Osteoblast (primary cell): ENCODE measurements at regions not wholly inside any gene's neighbourhood (a gene's known extent, or its start where the extent isn't known, plus 50 kb on each side); places are given as distances from the start of the nearest gene placed in this dataset.

Source experiments
- DNase-seq: peaks from one replicate; pipeline ENCODE4 v3.0.0; 2011; ENCODE audit warnings: low spot score, mixed read lengths; ENCODE audit not compliant: insufficient read length; ENCODE audit errors: missing footprints
- H2AFZ ChIP-seq: 2 replicates; pipeline ENCODE4 v1.6.0; 2011; ENCODE audit warnings: mild to moderate bottlenecking, low read length
- H3K27ac ChIP-seq: 2 replicates; pipeline ENCODE4 v1.5.1; 2011; ENCODE audit warnings: mild to moderate bottlenecking, low read depth, low read length, moderate library complexity
- H3K27me3 ChIP-seq: 2 replicates; pipeline ENCODE4 v1.6.0; 2012; ENCODE audit warnings: mild to moderate bottlenecking, control low read depth, inconsistent platforms, low read length, moderate library complexity; ENCODE audit not compliant: insufficient read depth
- H3K36me3 ChIP-seq: 2 replicates; pipeline ENCODE4 v1.5.1; 2011; ENCODE audit warnings: mild to moderate bottlenecking, low read length, control low read depth, moderate library complexity; ENCODE audit not compliant: insufficient read depth
- H3K4me1 ChIP-seq: 2 replicates; pipeline ENCODE4 v1.5.1; 2011; ENCODE audit warnings: mild to moderate bottlenecking, low read length, control low read depth, moderate library complexity; ENCODE audit not compliant: insufficient read depth
- H3K4me2 ChIP-seq: 2 replicates; pipeline ENCODE4 v1.6.0; 2011; ENCODE audit warnings: mild to moderate bottlenecking, low read length; ENCODE audit not compliant: insufficient read depth
- H3K4me3 ChIP-seq: fragments of 200-600 bp; sonication (generic); 3 replicates; pipeline ENCODE4 v1.5.1; 2012; ENCODE audit warnings: mild to moderate bottlenecking, low read length, inconsistent platforms; ENCODE audit not compliant: insufficient read depth
- H3K79me2 ChIP-seq: 2 replicates; pipeline ENCODE4 v1.6.0; 2012; ENCODE audit warnings: mild to moderate bottlenecking, low read length, control low read depth, inconsistent platforms; ENCODE audit not compliant: insufficient read depth
- H3K9me3 ChIP-seq: 2 replicates; pipeline ENCODE4 v1.5.1; 2011; ENCODE audit warnings: low read depth, low read length, control low read depth
- H4K20me1 ChIP-seq: 2 replicates; pipeline ENCODE4 v1.6.0; 2012; ENCODE audit warnings: mild to moderate bottlenecking, low read length, control low read depth; ENCODE audit not compliant: insufficient read depth
- CTCF ChIP-seq: IDR thresholded peaks from 2 replicates; pipeline ENCODE4 v1.5.1; 2011; ENCODE audit warnings: mild to moderate bottlenecking, low read depth, low read length, moderate library complexity; ENCODE audit errors: extremely low read depth

GRCh38 chr7:133470-133869 lies 58.9 kb upstream of the FAM20C start:
- no peak for DNase-seq
- Histone ChIP-seq H3K4me2 (no peak overlapping the region), H3K79me2 (no peaks in the 10 kb centered on the region), H3K4me1 (peaks cover 12% of the 10 kb centered on the region), H3K4me3 (no peak overlapping the region), H3K27me3 (no peaks in the 10 kb centered on the region), H3K27ac (no peak overlapping the region), H3K9me3 (no peaks in the 10 kb centered on the region), H3K36me3 (no peaks in the 10 kb centered on the region), H2AFZ (no peak overlapping the region), H4K20me1 (no peaks in the 10 kb centered on the region)
- no peak for TF ChIP-seq CTCF

GRCh38 chr7:134029-134428 lies 58.3 kb upstream of the FAM20C start:
- no peak for TF ChIP-seq CTCF
- no peaks in the 10 kb centered on the region for H3K79me2 ChIP-seq

GRCh38 chr7:134561-135256 lies 57.7 kb upstream of the FAM20C start:
- H4K20me1 ChIP-seq = no peaks in the 10 kb centered on the region
- H3K4me1 ChIP-seq = peaks cover 7% of the 10 kb centered on the region
- peak; percentile 46 for DNase-seq
- no peak overlapping the region for H2AFZ ChIP-seq
- H3K27ac ChIP-seq = no peak overlapping the region
- H3K79me2 ChIP-seq = no peaks in the 10 kb centered on the region
- H3K4me3 ChIP-seq = no peak overlapping the region
- no peak overlapping the region for H3K4me2 ChIP-seq
- no peaks in the 10 kb centered on the region for H3K9me3 ChIP-seq
- peaks cover 3% of the 10 kb centered on the region for H3K27me3 ChIP-seq
- no peaks in the 10 kb centered on the region for H3K36me3 ChIP-seq
- TF ChIP-seq CTCF = no peak

More at GRCh38 chr7:134029-134428, 58.3 kb upstream of the FAM20C start:
- no peaks in the 10 kb centered on the region for H3K27me3 ChIP-seq
- no peak overlapping the region for H3K27ac ChIP-seq
- H3K36me3 ChIP-seq = no peaks in the 10 kb centered on the region
- no peaks in the 10 kb centered on the region for H4K20me1 ChIP-seq
- no peak overlapping the region for H2AFZ ChIP-seq
- no peaks in the 10 kb centered on the region for H3K9me3 ChIP-seq
- peaks cover 12% of the 10 kb centered on the region for H3K4me1 ChIP-seq
- H3K4me3 ChIP-seq = no peak overlapping the region
- H3K4me2 ChIP-seq = no peak overlapping the region
- peak; percentile 63 for DNase-seq

- H2AFZ ChIP-seq = no peak overlapping the region
- no peaks in the 10 kb centered on the region for H3K36me3 ChIP-seq
- H3K9me3 ChIP-seq = no peaks in the 10 kb centered on the region
- no peaks in the 10 kb centered on the region for H4K20me1 ChIP-seq
- no peak overlapping the region for H3K4me3 ChIP-seq
- no peak overlapping the region for H3K27ac ChIP-seq
- TF ChIP-seq CTCF = no peak
- DNase-seq = peak; percentile 68
- peaks cover 3% of the 10 kb centered on the region for H3K27me3 ChIP-seq
- no peak overlapping the region for H3K4me2 ChIP-seq
- peaks cover 1% of the 10 kb centered on the region for H3K4me1 ChIP-seq
- H3K79me2 ChIP-seq = no peaks in the 10 kb centered on the region
Observed at GRCh38 chr7:135257-135653, 57.1 kb upstream of the FAM20C start.
